LNCaP clone FGC (cell line): ENCODE measurements at regions not wholly inside any gene's neighbourhood (a gene's known extent, or its start where the extent isn't known, plus 50 kb on each side); places are given as distances from the start of the nearest gene placed in this dataset.

Source experiments
- DNase-seq: peaks from one replicate; pipeline ENCODE4 v3.0.0-alpha.2; 2011; ENCODE audit warnings: low read depth
- H3K4me3 ChIP-seq: 2 replicates; pipeline ENCODE4 v1.5.1; 2011; ENCODE audit warnings: mild to moderate bottlenecking, low read depth, low read length, control low read depth
- TF ChIP-seq, protein P1 (sequence below): IDR thresholded peaks from 2 replicates; pipeline ENCODE4 v1.5.1; 2012; ENCODE audit warnings: mild to moderate bottlenecking; ENCODE audit not compliant: control insufficient read depth, insufficient read depth; ENCODE audit errors: extremely low read depth

DNA sequence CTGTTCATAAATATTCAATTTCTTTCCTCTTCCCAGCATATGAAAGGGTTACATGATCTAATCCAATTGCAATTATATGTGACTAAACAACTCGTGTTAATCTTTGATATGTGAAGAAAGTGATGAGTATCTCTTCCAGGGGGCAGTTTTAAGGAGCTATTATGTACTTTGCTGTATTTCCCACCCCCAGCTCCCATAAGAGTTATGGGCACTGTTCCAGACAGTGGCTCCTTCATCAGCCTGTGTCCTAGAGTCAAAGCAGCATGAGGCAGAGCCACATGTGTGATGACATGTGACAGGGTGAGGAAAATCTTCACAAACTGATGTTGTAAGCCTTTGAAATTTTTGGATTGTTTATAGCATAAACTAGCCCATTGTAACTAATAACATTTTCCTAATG is 315.4 kb downstream of the DIPK2A start:
- no peak for DNase-seq
- TF ChIP-seq, protein P1, sequence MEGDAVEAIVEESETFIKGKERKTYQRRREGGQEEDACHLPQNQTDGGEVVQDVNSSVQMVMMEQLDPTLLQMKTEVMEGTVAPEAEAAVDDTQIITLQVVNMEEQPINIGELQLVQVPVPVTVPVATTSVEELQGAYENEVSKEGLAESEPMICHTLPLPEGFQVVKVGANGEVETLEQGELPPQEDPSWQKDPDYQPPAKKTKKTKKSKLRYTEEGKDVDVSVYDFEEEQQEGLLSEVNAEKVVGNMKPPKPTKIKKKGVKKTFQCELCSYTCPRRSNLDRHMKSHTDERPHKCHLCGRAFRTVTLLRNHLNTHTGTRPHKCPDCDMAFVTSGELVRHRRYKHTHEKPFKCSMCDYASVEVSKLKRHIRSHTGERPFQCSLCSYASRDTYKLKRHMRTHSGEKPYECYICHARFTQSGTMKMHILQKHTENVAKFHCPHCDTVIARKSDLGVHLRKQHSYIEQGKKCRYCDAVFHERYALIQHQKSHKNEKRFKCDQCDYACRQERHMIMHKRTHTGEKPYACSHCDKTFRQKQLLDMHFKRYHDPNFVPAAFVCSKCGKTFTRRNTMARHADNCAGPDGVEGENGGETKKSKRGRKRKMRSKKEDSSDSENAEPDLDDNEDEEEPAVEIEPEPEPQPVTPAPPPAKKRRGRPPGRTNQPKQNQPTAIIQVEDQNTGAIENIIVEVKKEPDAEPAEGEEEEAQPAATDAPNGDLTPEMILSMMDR, result no peak

DNA sequence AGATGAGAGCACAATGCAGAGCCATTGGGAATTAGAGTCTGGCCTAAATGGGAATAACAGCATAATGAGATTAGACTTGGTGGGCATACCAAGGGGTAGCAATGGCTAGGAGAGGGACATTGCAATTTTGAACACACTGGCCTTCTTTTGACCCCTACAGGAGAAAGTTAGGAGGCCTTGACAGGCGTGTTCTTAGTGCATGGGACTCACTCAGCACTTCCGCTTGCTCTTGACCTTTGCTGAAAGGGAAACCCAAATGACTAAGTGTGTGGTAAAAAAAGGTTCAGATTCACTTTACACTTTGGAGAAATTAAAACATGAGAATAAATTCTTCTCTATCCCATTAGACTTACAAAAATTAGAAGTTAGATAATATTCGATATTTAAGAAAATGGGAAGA is 317.4 kb downstream of the DIPK2A start:
- no peak overlapping the region for H3K4me3 ChIP-seq
- TF ChIP-seq, protein P1, result no peak
- DNase-seq, result no peak

More for the DNA sequence above, 315.4 kb downstream of the DIPK2A start:
- H3K4me3 ChIP-seq, result no peak overlapping the region

- no peak overlapping the region for H3K4me3 ChIP-seq
- TF ChIP-seq, protein P1, result no peak
- no peak for DNase-seq
Measured at GRCh38 chr3:144294659-144295538, 323.3 kb downstream of the DIPK2A start.

DNA sequence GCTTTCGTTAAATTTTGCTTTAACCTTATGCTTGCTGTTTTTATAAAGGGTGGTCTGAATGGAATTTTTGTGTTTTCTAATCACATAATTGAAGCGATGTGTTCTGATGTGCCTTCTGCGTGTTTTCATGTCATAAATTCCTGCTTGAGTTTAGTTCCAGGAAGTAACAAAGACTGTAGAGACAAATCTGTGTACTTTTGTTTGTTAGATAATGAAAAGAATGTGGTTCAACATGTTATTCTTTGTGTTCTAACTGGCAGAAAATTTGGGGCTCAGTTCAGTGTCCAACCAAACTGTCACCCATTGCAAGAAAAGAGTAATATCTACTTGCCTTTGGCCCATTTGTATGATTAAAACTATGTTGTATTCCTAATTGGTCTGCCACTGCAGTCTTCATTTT is 324.0 kb downstream of the DIPK2A start:
- TF ChIP-seq, protein P1, result no peak
- H3K4me3 ChIP-seq, result no peak overlapping the region

GRCh38 chr3:144296808-144297207 is 325.2 kb downstream of the DIPK2A start:
- TF ChIP-seq, protein P1, result no peak

More for the DNA sequence above, 324.0 kb downstream of the DIPK2A start:
- DNase-seq, result no peak

DNA sequence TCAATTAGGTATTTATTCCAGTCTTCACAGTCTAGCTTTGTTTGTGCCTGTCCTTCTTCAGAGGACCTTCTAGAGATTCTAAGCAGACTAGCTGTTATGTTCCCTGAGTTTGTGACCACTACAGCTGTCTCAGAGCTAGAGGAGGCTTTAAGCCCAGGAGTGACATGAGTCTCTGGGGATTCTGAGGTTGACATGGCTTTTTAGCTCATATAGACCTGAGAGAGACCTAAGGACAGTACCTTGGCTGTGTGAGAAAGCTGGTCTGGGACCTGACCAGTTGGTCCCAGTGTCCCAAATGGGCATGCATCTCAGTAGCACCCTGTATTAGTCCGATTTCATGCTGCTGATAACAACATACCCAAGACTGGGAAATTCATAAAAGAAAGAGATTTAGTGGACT is 330.2 kb downstream of the DIPK2A start:
- no peak for DNase-seq

More at GRCh38 chr3:144296808-144297207, 325.2 kb downstream of the DIPK2A start:
- no peak for DNase-seq
- no peak overlapping the region for H3K4me3 ChIP-seq

More for the DNA sequence above, 330.2 kb downstream of the DIPK2A start:
- TF ChIP-seq, protein P1, result no peak
- no peak overlapping the region for H3K4me3 ChIP-seq
